GM23248 (cell line): ENCODE measurements at regions not wholly inside any gene's neighbourhood (a gene's known extent, or its start where the extent isn't known, plus 50 kb on each side); places are given as distances from the start of the nearest gene placed in this dataset.

Experiments used
- EZH2 ChIP-seq: fragments of 200-600 bp; sonication (generic); IDR thresholded peaks from 2 replicates; pipeline ENCODE4 v1.6.1; 2018; ENCODE audit warnings: antibody characterized with exemption, mild to moderate bottlenecking; ENCODE audit not compliant: insufficient read depth, poor library complexity, severe bottlenecking
- EZH2phosphoT487 ChIP-seq: fragments of 200-600 bp; sonication (generic); IDR thresholded peaks from 2 replicates; pipeline ENCODE4 v1.6.1; 2018; ENCODE audit warnings: antibody characterized with exemption, moderate library complexity, mild to moderate bottlenecking, low read depth; ENCODE audit not compliant: insufficient read depth

DNA sequence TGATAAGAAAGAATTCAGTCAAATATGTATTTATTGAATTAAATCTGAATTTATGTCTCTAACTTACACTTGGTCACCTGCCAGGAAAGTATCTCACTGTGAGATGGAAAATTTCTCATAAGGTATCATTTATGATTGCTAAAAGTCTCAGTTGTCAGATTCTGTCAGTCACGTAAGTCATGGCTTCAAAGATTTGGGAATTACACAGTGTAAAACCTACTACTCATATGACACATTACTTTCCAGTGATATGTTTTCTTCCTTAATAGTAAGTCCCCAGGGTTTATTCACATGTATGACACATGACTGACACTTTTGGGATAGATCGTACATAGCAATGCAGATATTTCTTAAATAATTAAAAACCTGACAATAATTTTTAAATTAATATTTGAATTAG is 792.2 kb downstream of the PLOD2 start:
- TF ChIP-seq EZH2, result no peak
- TF ChIP-seq EZH2phosphoT487, result no peak
